Thyroid gland (tissue), 4 donors: ENCODE measurements at regions not wholly inside any gene's neighbourhood (a gene's known extent, or its start where the extent isn't known, plus 50 kb on each side); places are given as distances from the start of the nearest gene placed in this dataset.

Source experiments
- DNase-seq, 2 donors: peaks; one replicate each; pipeline ENCODE4 v3.0.0-alpha.2; 2019
- H3K27ac ChIP-seq, 3 donors: fragments of 200-600 bp; sonication (generic); 1 replicate in 2 of 3; 2 replicates in 1 of 3; pipeline ENCODE4 v1.5.1; 2016 to 2019; ENCODE audit warnings: mild to moderate bottlenecking in 1 of 3, moderate library complexity in 1 of 3
- H3K27me3 ChIP-seq: fragments of 200-600 bp; sonication (generic); one replicate; pipeline ENCODE4 v1.5.1; 2019
- H3K36me3 ChIP-seq, 2 donors: fragments of 200-600 bp; sonication (generic); one replicate each; pipeline ENCODE4 v1.5.1; 2016 to 2019
- H3K4me1 ChIP-seq, 2 donors: fragments of 200-600 bp; sonication (generic); one replicate each; pipeline ENCODE4 v1.5.1; 2017 to 2019
- H3K4me3 ChIP-seq, 3 donors: fragments of 200-600 bp; sonication (generic); replicated peaks in 1 of 3; 1 replicate in 2 of 3; 2 replicates in 1 of 3; pipeline ENCODE4 v1.5.1; 2016; ENCODE audit warnings: mild to moderate bottlenecking in 1 of 3
- H3K9me3 ChIP-seq: fragments of 200-600 bp; sonication (generic); one replicate; pipeline ENCODE4 v1.5.1; 2017
- POLR2A ChIP-seq, 2 donors: fragments of 450-650 bp; IDR thresholded peaks; one replicate each; pipeline ENCODE4 v1.6.1; 2017; ENCODE audit warnings: antibody characterized with exemption in 2 of 2, mild to moderate bottlenecking in 2 of 2, moderate library complexity in 1 of 2
- WGBS, 2 donors: methylation state at CpG; one replicate each; pipeline ENCODE4 v1.1.5; 2017; 5-methylcytosine and 5-hydroxymethylcytosine counted together
- intact Hi-C: fragments of 100-400 bp; cut with DNase I; formaldehyde crosslinking; loops from one replicate; pipeline ENCODE4 v1.15.1; 2023
- TF ChIP-seq, protein P1 (sequence below), 6 experiments: fragments of 200-600 bp in 3 of 6; fragments of 450-650 bp in 3 of 6; sonication (generic) in 3 of 6; IDR thresholded peaks; one replicate each; pipeline ENCODE4 v1.5.1; 2016 to 2019; ENCODE audit warnings: antibody characterized with exemption in 6 of 6, mild to moderate bottlenecking in 2 of 6, inconsistent platforms in 1 of 6, moderate library complexity in 1 of 6

DNA sequence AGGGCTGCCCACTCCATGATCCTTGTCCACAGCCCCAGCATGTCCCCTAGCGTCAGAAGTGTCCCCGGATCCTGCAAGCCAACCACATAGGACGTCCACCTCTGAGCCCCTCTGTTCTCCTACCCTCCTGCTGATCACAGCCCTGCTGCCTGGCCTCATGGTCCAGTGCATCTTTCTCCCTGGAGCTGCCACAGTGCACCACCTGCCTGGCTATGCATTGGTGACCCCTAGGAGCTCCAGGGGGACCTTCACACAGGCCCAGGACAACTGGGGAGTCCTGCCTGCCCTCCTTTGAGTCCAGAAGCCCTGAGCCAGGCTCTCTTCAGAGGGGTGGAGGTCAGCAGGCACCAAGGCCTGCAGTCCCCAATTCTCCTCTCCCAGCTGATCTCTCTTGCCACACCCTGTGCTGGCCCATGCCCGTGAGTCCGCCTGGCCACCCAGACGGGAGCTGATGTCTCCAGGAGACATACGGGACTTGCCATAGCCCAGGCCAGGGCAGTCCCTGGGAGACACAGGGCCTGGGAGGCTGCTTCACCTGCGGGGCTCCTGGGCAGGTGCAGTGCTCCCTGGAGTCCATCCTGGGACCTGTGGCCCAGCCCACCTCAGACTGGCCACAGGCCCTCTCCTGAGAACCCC is 77.4 kb upstream of the RET start:
- WGBS, 2 donors: 89 to 95% methylated on average over 6 to 7 of the region's 8 CpGs
- DNase-seq: no peak
- intact Hi-C loops: no loop called here
- H3K9me3 ChIP-seq: no peaks in the 10 kb centered on the region
- no peaks in the 10 kb centered on the region for H3K27me3 ChIP-seq
- no peaks in the 10 kb centered on the region for H3K36me3 ChIP-seq
- H3K4me3 ChIP-seq: no peak overlapping the region
- H3K4me1 ChIP-seq: no peaks in the 10 kb centered on the region
- no peak overlapping the region for H3K27ac ChIP-seq
- TF ChIP-seq, protein P1, sequence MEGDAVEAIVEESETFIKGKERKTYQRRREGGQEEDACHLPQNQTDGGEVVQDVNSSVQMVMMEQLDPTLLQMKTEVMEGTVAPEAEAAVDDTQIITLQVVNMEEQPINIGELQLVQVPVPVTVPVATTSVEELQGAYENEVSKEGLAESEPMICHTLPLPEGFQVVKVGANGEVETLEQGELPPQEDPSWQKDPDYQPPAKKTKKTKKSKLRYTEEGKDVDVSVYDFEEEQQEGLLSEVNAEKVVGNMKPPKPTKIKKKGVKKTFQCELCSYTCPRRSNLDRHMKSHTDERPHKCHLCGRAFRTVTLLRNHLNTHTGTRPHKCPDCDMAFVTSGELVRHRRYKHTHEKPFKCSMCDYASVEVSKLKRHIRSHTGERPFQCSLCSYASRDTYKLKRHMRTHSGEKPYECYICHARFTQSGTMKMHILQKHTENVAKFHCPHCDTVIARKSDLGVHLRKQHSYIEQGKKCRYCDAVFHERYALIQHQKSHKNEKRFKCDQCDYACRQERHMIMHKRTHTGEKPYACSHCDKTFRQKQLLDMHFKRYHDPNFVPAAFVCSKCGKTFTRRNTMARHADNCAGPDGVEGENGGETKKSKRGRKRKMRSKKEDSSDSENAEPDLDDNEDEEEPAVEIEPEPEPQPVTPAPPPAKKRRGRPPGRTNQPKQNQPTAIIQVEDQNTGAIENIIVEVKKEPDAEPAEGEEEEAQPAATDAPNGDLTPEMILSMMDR (IDR thresholded peaks at IDR 0.05): no peak
- TF ChIP-seq POLR2A (IDR thresholded peaks at IDR 0.05): no peak

DNA sequence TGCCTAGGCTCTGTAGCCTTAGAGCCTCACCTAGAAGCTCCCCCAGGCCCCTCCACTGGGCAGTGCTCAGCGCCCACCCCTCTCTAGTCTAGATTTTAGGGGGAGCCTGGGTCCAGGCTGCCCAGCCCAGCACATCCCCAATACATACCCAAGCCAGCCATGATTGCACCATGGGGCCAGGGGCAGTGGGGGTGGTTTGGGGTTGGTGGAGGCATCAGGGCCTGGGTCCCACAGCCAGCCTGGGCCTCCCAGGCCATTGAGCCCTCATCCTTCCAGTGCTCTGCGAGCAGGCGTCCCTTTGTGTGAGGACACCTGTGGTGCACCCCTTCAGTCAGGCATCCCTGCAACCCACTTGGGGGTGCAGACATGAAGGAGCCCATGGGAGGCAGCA is 76.9 kb upstream of the RET start:
- 94% methylated on average over 2 of the region's 3 CpGs; no CpG with 5 or more reads in 1 of the 2 donors for WGBS, 2 donors
- H3K4me3 ChIP-seq: no peak overlapping the region
- no peaks in the 10 kb centered on the region for H3K4me1 ChIP-seq
- H3K27me3 ChIP-seq: no peaks in the 10 kb centered on the region
- no peaks in the 10 kb centered on the region for H3K9me3 ChIP-seq
- no peak for DNase-seq
- no peak overlapping the region for H3K27ac ChIP-seq
- TF ChIP-seq, protein P1 (IDR thresholded peaks at IDR 0.05): no peak
- TF ChIP-seq POLR2A (IDR thresholded peaks at IDR 0.05): no peak
- intact Hi-C loops: no loop called here
- no peaks in the 10 kb centered on the region for H3K36me3 ChIP-seq

DNA sequence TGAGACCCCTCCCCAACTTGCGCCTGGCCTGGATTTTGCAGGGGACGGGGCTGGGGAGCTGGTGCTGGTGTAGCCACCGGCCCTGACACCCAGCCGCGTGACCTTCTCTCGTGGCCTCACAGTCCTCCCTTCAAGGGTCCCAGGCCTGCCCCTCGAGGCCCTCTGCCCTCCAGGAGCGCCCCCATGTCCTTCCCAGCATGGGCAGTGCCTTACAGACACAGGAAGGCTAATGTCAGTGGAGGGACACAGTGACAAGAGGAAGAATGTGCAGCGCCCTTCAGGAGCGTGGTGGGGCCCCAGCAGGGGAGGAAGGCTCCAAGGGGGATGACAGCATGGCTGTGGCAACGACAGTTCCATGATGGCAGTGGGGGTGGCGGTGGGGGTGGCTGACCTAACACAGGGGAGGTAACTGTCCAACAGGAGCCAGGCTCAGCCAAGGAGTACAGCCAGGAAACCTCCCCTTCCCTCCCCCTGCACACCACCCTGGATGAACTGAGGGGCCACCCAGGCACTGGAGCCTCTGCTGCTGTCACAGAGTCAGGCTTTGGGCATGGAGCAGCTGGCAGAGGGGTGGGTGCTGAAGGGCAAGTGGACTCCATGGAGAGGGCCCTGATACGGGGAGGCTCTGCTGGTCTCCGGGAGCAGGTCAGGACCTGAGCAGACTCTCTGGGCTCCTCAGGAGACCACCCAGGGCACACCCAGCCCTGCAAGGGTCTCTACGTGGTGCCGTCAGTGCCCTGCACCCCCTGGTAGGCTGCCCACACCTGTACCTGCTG is 76.0 kb upstream of the RET start:
- no peak for TF ChIP-seq POLR2A (IDR thresholded peaks at IDR 0.05)
- TF ChIP-seq, protein P1 (IDR thresholded peaks at IDR 0.05): no peak
- no peak overlapping the region for H3K4me3 ChIP-seq
- no peaks in the 10 kb centered on the region for H3K4me1 ChIP-seq
- no peaks in the 10 kb centered on the region for H3K9me3 ChIP-seq
- 74 to 77% methylated on average over 5 to 10 of the region's 16 CpGs for WGBS, 2 donors
- no peaks in the 10 kb centered on the region for H3K27me3 ChIP-seq
- no peak for DNase-seq
- no peak overlapping the region for H3K27ac ChIP-seq
- H3K36me3 ChIP-seq: no peaks in the 10 kb centered on the region
- intact Hi-C loops: no loop called here

DNA sequence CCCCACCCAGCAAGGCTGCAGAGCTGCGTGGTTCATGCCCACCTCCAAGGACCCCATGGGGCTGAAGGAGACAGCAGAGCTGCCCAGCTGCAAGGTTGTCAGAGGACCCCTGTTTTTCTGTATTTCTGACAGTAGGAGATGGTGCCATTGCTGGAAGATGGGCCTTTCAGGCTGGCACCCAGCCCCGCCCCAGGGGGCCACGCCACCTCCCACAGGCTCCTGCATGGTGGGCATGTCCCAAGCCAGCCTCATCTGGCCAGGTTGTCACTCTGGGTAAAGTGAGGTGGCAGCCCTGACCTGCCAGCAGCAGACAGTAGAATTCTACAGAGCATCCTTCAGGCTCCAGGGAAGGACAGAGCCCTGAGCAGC is 75.5 kb upstream of the RET start:
- DNase-seq: no peak
- intact Hi-C loops: no loop called here
- Histone ChIP-seq H3K27ac (no peak overlapping the region), H3K27me3 (no peaks in the 10 kb centered on the region), H3K9me3 (no peaks in the 10 kb centered on the region), H3K4me3 (no peak overlapping the region), H3K4me1 (no peaks in the 10 kb centered on the region), H3K36me3 (no peaks in the 10 kb centered on the region)
- TF ChIP-seq POLR2A (IDR thresholded peaks at IDR 0.05): no peak
- TF ChIP-seq, protein P1 (IDR thresholded peaks at IDR 0.05): no peak
- WGBS, 2 donors: 100% methylated on average over 1 of the region's 3 CpGs; no CpG with 5 or more reads in 1 of the 2 donors

DNA sequence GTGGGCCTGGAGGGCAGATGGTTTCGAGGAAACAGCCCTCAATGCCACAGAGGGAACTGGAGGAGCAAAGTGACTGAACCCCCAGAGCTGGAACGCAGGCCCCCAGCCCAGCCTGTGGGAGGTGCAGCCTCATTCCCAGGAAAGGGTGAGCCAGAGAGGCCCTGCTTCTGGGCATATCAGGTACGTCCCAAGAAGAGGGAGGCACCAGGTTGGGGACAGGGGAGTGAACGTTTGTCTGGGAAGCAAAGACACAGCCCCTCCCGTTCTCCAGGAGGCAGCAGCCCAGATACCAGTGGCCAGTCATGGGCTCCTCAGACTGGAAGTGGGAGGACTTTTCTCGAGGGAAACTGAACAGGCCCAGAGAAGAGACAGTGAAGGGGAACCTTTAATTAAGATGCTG is 74.3 kb upstream of the RET start:
- no peaks in the 10 kb centered on the region for H3K9me3 ChIP-seq
- H3K36me3 ChIP-seq: no peaks in the 10 kb centered on the region
- no peak overlapping the region for H3K4me3 ChIP-seq
- 58 to 66% methylated on average over 6 of the region's 6 CpGs for WGBS, 2 donors
- H3K4me1 ChIP-seq: no peaks in the 10 kb centered on the region
- TF ChIP-seq, protein P1 (IDR thresholded peaks at IDR 0.05): no peak
- TF ChIP-seq POLR2A (IDR thresholded peaks at IDR 0.05): no peak
- no peak for DNase-seq
- intact Hi-C loops: no loop called here
- H3K27me3 ChIP-seq: no peaks in the 10 kb centered on the region
- H3K27ac ChIP-seq: no peak overlapping the region
